ENCODE measurements at regions not wholly inside any gene's neighbourhood (a gene's known extent, or its start where the extent isn't known, plus 50 kb on each side); places are given as distances from the start of the nearest gene placed in this dataset.
"Not testable (repeated sequence)": the region's sequence is repeated elsewhere in the genome, so short reads cannot be mapped to it uniquely, and the experiment has no call there.

GRCh38 chr1:26626994-26627393 is 68.8 kb upstream of the ARID1A start:
- Mint-ChIP-seq H3K27me3 (no peaks in the 10 kb centered on the region), H3K27ac (peak overlapping the region in 1 of 6 donors; percentile 29), H3K36me3 (no peaks in the 10 kb centered on the region), H3K4me1 (peaks cover 18 to 32% (median 19%) of the 10 kb centered on the region in 3 donors), H3K4me3 (peak overlapping the region in 1 of 8 donors; percentile 41), H3K9me3 (no peaks in the 10 kb centered on the region)
- DNase-seq: no peak
- ATAC-seq (ENCODE audit: low read depth in 2 of 2): no peak

GRCh38 chr1:26627954-26628353 is 67.9 kb upstream of the ARID1A start:
- Mint-ChIP-seq H3K27me3 (no peaks in the 10 kb centered on the region), H3K4me1 (peaks cover 18 to 38% (median 24%) of the 10 kb centered on the region in 3 donors), H3K4me3 (peak overlapping the region; percentile 1 to 73 (median 44)), H3K9me3 (no peaks in the 10 kb centered on the region), H3K36me3 (no peaks in the 10 kb centered on the region), H3K27ac (peak overlapping the region in 5 of 6 donors; percentile 24 to 92 (median 68))
- ATAC-seq (ENCODE audit: low read depth in 2 of 2): peak; percentile 96
- peak; percentile 61 for DNase-seq

- Mint-ChIP-seq H3K9me3 (no peaks in the 10 kb centered on the region), H3K36me3 (no peaks in the 10 kb centered on the region), H3K4me1 (peaks cover 18 to 45% (median 24%) of the 10 kb centered on the region in 3 donors), H3K27me3 (no peaks in the 10 kb centered on the region), H3K27ac (peak overlapping the region in 2 of 6 donors; percentile 65 to 95), H3K4me3 (peak overlapping the region in 2 of 8 donors; percentile 48 to 55)
- no peak for DNase-seq
- ATAC-seq (ENCODE audit: low read depth in 2 of 2): no peak
Measured at GRCh38 chr1:26630634-26631033, 65.2 kb upstream of the ARID1A start.

- H3K9me3 Mint-ChIP-seq; H3K36me3 Mint-ChIP-seq; H3K4me3 Mint-ChIP-seq; H3K27ac Mint-ChIP-seq; ATAC-seq (ENCODE audit: low read depth in 2 of 2); DNase-seq; H3K27me3 Mint-ChIP-seq: not testable (repeated sequence)
- peaks cover 5 to 45% (median 6%) of the 10 kb centered on the region in 3 donors for H3K4me1 Mint-ChIP-seq
Measured at GRCh38 chr1:26635800-26636199, 60.0 kb upstream of the ARID1A start.

- peak overlapping the region in 1 of 8 donors; percentile 42 for H3K4me3 Mint-ChIP-seq
- H3K4me1 Mint-ChIP-seq: no peaks in the 10 kb centered on the region
- DNase-seq (no peak), ATAC-seq (ENCODE audit: low read depth in 2 of 2) (no peak)
- H3K36me3 Mint-ChIP-seq: no peaks in the 10 kb centered on the region
- H3K9me3 Mint-ChIP-seq: no peaks in the 10 kb centered on the region
- H3K27ac Mint-ChIP-seq: no peak overlapping the region
- no peaks in the 10 kb centered on the region for H3K27me3 Mint-ChIP-seq
Measured at GRCh38 chr1:26645734-26646133, 50.1 kb upstream of the ARID1A start.

All from naive B cell (primary cell).